ENCODE measurements at regions not wholly inside any gene's neighbourhood (a gene's known extent, or its start where the extent isn't known, plus 50 kb on each side); places are given as distances from the start of the nearest gene placed in this dataset.

DNA sequence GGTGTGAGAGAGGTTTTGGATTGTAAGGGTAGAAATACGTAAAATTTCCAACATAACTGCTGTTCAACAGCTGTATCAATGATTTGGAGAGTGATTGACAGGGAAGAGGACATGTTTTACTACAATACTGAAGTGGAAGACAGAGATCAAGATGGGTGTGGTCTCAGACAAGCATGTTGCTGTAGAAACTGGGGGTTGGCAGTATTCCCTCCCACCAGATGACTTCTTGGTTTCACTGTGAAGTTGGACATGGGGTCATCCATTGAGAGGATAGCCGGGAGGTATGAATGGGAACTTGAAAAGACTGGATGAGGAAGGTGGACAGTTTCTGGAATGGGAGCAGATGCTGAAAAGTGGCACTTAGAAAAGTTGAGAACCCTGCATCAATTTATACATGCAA lies 95.3 kb upstream of the HDAC9 start:
- TF ChIP-seq, protein P1, sequence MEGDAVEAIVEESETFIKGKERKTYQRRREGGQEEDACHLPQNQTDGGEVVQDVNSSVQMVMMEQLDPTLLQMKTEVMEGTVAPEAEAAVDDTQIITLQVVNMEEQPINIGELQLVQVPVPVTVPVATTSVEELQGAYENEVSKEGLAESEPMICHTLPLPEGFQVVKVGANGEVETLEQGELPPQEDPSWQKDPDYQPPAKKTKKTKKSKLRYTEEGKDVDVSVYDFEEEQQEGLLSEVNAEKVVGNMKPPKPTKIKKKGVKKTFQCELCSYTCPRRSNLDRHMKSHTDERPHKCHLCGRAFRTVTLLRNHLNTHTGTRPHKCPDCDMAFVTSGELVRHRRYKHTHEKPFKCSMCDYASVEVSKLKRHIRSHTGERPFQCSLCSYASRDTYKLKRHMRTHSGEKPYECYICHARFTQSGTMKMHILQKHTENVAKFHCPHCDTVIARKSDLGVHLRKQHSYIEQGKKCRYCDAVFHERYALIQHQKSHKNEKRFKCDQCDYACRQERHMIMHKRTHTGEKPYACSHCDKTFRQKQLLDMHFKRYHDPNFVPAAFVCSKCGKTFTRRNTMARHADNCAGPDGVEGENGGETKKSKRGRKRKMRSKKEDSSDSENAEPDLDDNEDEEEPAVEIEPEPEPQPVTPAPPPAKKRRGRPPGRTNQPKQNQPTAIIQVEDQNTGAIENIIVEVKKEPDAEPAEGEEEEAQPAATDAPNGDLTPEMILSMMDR (IDR thresholded peaks at IDR 0.05; ENCODE audit: insufficient read depth, low read depth, low read length, missing control alignments), result no peak
- H3K4me3 ChIP-seq (ENCODE audit: low read depth, low read length), result no peak overlapping the region
- no peak for DNase-seq (ENCODE audit: low read depth)

DNA sequence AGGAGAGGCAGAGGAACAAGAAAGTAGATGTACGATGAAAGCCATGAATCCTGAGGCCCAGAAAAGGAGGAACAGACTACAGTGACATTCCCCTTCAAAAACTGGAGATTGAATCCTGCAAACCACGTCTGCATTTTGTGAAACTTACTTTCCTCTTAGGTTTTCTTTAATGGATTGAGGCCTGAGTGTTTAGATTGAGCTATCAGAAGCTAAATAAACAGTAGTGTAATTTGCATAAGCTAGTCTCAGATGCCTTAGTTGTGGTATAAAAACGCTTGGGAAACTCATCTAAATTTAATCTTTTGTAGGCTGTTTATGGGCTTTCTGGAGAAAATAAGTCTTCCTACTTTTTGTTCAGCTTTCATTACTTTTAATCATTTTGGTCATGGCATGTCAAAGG lies 94.8 kb upstream of the HDAC9 start:
- TF ChIP-seq, protein P1 (IDR thresholded peaks at IDR 0.05; ENCODE audit: insufficient read depth, low read depth, low read length, missing control alignments), result no peak
- H3K4me3 ChIP-seq (ENCODE audit: low read depth, low read length), result no peak overlapping the region
- DNase-seq (ENCODE audit: low read depth), result no peak

DNA sequence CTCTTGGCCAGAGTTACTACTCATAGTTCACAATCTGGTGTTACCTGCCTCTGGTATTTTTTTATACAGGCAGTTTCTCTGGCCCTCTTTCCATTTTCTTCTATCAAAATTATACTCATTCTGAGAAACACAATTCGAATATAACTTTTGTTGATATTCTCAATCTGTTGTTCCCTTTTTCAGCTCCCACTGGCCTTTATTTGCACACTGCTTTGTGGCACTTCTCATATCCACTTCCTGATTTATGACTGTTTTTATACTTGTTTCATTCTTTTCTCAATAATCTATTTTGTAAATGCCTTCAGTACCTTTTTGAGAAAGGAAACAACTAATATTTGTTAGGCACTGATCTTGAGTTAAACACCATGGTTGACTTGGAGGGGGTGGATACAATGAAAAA lies 93.8 kb upstream of the HDAC9 start:
- no peak for DNase-seq (ENCODE audit: low read depth)
- TF ChIP-seq, protein P1 (IDR thresholded peaks at IDR 0.05; ENCODE audit: insufficient read depth, low read depth, low read length, missing control alignments), result no peak
- H3K4me3 ChIP-seq (ENCODE audit: low read depth, low read length), result no peak overlapping the region

DNA sequence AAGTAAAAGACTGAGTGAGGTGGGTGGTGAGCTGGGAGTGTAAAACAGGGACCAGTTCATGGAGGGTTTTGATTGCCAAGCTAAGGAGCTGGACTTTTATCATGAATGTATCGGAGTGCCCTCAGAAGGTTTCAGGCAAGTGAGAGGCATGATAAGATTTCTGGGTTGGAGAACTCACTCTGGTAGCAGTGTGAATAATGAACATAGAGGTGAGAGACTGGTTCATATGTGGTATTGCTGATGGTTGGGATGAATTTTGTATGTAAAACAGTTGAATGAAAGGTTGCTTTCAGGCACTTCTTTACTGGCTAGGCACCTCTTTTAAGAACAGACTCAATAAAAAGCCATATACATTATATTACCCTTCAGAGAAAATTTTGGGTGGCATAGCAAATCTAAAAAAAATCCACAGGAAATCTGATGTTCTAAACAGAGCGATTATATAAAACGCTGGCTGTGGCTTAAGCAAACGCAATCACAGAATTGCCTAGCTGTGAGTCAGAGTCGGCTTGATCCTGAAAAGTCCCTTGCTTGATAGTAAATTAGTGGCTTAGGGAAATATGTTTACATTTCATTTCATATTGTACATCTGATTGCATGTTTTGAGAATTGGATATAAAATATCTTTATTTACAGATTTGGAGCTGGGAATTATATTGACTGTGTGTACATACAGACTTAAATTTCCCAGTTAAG lies 92.9 kb upstream of the HDAC9 start:
- no peak for DNase-seq (ENCODE audit: low read depth)
- no peak overlapping the region for H3K4me3 ChIP-seq (ENCODE audit: low read depth, low read length)
- TF ChIP-seq, protein P1 (IDR thresholded peaks at IDR 0.05; ENCODE audit: insufficient read depth, low read depth, low read length, missing control alignments), result no peak

DNA sequence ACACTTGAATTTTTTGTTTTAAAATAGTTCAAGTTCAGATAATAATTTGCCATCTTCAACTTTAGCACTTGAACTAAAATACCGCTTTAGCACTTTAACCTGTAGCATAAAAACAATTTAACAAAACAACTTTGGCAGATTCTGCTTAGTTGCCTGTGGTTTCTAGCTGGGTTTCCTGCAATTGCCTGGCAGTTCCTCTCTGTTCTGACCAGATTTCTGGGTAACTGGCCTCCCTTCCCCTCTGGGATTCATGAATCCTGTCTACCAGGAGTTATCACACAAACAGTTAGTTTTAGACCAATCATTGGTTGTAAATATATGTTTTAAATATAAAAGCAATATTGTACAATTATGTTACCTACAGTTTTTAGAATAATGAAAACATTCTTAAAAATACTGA lies 89.8 kb upstream of the HDAC9 start:
- DNase-seq (ENCODE audit: low read depth), result no peak
- TF ChIP-seq, protein P1 (IDR thresholded peaks at IDR 0.05; ENCODE audit: insufficient read depth, low read depth, low read length, missing control alignments), result no peak
- H3K4me3 ChIP-seq (ENCODE audit: low read depth, low read length), result no peak overlapping the region

DNA sequence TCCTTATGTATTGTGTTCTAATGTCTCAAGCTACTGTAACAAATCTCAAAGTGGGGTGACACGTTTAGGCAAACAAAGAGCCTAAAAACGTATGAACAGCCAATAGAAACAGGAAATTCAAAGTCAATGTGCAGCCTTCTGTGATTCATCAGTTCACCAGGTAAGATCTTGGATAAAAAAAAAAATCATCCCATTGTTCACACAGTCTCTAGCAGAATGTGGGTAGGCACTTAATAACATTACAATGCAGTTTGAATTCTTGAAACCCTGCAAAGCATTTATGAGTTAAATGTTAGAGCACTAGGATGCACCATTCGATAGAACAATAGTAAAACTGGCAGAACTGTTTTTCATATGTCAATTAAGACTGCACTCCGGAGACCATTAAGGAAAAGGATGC lies 88.2 kb upstream of the HDAC9 start:
- no peak overlapping the region for H3K4me3 ChIP-seq (ENCODE audit: low read depth, low read length)
- TF ChIP-seq, protein P1 (IDR thresholded peaks at IDR 0.05; ENCODE audit: insufficient read depth, low read depth, low read length, missing control alignments), result no peak
- no peak for DNase-seq (ENCODE audit: low read depth)

DNA sequence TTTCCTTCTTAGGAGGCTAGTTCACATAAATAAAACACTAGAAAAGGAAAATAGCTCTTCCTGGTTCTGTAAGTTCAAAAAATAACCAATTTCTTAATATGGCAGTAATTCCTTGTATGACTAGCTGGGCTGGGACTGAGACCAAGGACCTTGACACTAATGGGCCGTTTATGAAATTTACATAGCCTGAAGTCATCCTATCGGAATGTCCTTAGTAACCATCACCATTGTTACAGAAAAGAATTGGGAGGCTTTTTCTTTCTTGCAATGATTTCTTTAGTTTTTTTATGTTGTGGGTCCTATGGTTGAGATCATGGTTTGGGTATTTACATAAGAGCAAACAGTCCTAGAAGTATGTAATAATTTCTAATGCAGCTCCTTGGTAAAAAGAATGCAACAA lies 87.1 kb upstream of the HDAC9 start:
- no peak for DNase-seq (ENCODE audit: low read depth)
- no peak overlapping the region for H3K4me3 ChIP-seq (ENCODE audit: low read depth, low read length)
- TF ChIP-seq, protein P1 (IDR thresholded peaks at IDR 0.05; ENCODE audit: insufficient read depth, low read depth, low read length, missing control alignments), result no peak
